RWPE2 (cell line): ENCODE measurements at regions not wholly inside any gene's neighbourhood (a gene's known extent, or its start where the extent isn't known, plus 50 kb on each side); places are given as distances from the start of the nearest gene placed in this dataset.

Experiments used
- ATAC-seq: fragments of 200-7000 bp; cut with Tn5 transposase; 3 replicates; pipeline ENCODE4 v1.9.1; 2021; ENCODE audit warnings: low read depth
- DNase-seq: peaks from one replicate; pipeline ENCODE4 v3.0.0-alpha.2; 2020; ENCODE audit warnings: low spot score
- H3K27ac ChIP-seq: fragments of 450-650 bp; 2 replicates; pipeline ENCODE4 v1.5.1; 2017; ENCODE audit warnings: mild to moderate bottlenecking; ENCODE audit not compliant: poor library complexity, severe bottlenecking
- H3K27me3 ChIP-seq: fragments of 250-450 bp; sonication (Bioruptor Pico); 2 replicates; pipeline ENCODE4 v1.5.1; 2021; ENCODE audit warnings: mild to moderate bottlenecking, moderate library complexity; ENCODE audit not compliant: insufficient read depth, poor library complexity, severe bottlenecking
- H3K36me3 ChIP-seq: fragments of 250-450 bp; sonication (Bioruptor Pico); 2 replicates; pipeline ENCODE4 v1.5.1; 2020; ENCODE audit warnings: low read depth, mild to moderate bottlenecking, moderate library complexity
- H3K4me1 ChIP-seq: fragments of 250-450 bp; sonication (Bioruptor Pico); 2 replicates; pipeline ENCODE4 v1.5.1; 2021; ENCODE audit warnings: mild to moderate bottlenecking, moderate library complexity; ENCODE audit not compliant: insufficient read depth, poor library complexity, severe bottlenecking
- H3K4me3 ChIP-seq: fragments of 250-450 bp; sonication (Bioruptor Pico); 2 replicates; pipeline ENCODE4 v1.5.1; 2021; ENCODE audit warnings: mild to moderate bottlenecking, moderate library complexity; ENCODE audit not compliant: severe bottlenecking
- H3K9me3 ChIP-seq: fragments of 250-450 bp; sonication (Bioruptor Pico); 2 replicates; pipeline ENCODE4 v1.5.1; 2021; ENCODE audit warnings: mild to moderate bottlenecking, moderate library complexity; ENCODE audit not compliant: severe bottlenecking
- TF ChIP-seq, protein P1 (sequence below): fragments of 450-650 bp; IDR thresholded peaks from one replicate; pipeline ENCODE4 v1.5.1; 2017; ENCODE audit warnings: mild to moderate bottlenecking, moderate library complexity; ENCODE audit not compliant: poor library complexity, severe bottlenecking

DNA sequence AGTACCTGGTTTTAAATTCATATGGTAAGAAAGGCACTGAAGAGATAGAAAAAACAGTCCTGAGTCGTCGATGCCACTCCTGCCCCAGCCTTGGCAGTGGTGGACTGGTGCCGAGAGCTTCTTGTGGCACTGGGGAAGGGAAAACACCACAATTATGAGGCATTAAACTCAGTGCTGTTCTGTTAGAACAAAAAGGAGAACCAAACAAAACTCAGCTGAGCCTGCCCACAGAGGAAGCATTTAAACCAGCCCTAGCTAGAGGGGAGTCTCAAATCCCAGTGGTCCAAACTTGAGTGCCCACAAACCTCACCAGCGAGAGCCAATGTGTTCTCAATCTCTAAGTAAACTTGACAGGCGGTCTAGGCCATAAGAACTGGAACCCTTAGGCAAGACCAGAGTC, 1254.5 kb upstream of the FAM98A start:
- Histone ChIP-seq H3K4me1 (no peaks in the 10 kb centered on the region), H3K4me3 (no peak overlapping the region), H3K36me3 (no peaks in the 10 kb centered on the region), H3K9me3 (no peaks in the 10 kb centered on the region), H3K27me3 (no peaks in the 10 kb centered on the region), H3K27ac (no peak overlapping the region)
- no peak for ATAC-seq
- DNase-seq, result no peak
- TF ChIP-seq, protein P1, sequence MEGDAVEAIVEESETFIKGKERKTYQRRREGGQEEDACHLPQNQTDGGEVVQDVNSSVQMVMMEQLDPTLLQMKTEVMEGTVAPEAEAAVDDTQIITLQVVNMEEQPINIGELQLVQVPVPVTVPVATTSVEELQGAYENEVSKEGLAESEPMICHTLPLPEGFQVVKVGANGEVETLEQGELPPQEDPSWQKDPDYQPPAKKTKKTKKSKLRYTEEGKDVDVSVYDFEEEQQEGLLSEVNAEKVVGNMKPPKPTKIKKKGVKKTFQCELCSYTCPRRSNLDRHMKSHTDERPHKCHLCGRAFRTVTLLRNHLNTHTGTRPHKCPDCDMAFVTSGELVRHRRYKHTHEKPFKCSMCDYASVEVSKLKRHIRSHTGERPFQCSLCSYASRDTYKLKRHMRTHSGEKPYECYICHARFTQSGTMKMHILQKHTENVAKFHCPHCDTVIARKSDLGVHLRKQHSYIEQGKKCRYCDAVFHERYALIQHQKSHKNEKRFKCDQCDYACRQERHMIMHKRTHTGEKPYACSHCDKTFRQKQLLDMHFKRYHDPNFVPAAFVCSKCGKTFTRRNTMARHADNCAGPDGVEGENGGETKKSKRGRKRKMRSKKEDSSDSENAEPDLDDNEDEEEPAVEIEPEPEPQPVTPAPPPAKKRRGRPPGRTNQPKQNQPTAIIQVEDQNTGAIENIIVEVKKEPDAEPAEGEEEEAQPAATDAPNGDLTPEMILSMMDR, result no peak

DNA sequence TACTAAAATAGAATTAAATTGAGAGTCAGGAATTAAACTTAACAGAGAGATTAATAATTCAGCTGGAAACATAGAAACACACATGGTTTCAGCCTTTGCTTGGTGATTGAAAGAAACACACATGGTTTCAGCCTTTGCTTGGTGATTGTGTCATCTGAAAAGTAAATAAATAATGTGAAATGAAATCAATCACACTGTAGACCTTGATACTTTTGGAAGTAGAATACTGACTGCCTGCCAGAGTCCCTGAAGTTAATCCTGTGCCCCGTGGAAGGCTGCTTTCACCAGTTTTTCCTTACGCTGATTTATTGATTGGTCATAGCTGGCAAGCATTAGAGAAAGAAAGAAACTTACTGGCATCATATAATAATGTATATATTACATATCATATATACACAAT, 1252.7 kb upstream of the FAM98A start:
- Histone ChIP-seq H3K27ac (no peak overlapping the region), H3K4me3 (no peak overlapping the region), H3K27me3 (no peaks in the 10 kb centered on the region), H3K9me3 (no peaks in the 10 kb centered on the region), H3K4me1 (no peaks in the 10 kb centered on the region), H3K36me3 (no peaks in the 10 kb centered on the region)
- TF ChIP-seq, protein P1, result no peak
- ATAC-seq (no peak), DNase-seq (no peak)

DNA sequence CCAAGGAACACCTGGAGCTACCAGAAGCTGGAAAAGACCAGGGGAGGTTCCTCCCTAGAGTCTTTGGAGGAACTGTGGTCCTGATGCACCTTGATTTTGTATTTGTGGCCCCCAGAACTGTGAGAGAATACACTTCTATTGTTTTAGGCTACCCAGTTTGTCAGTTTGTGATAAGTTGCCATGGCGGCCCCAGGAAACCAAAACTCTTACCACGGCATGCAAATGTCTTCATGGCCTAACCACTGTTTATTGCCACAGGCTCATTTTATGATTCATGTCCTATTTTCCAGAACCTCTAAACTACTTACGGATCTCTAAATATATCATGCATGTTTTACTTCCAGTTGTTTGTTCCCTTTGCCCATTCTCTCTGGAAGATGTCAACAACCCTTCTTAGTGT, 1250.7 kb upstream of the FAM98A start:
- TF ChIP-seq, protein P1, result no peak
- Histone ChIP-seq H3K36me3 (no peaks in the 10 kb centered on the region), H3K9me3 (no peaks in the 10 kb centered on the region), H3K4me3 (no peak overlapping the region), H3K4me1 (no peaks in the 10 kb centered on the region), H3K27me3 (no peaks in the 10 kb centered on the region), H3K27ac (no peak overlapping the region)
- ATAC-seq (no peak), DNase-seq (no peak)

DNA sequence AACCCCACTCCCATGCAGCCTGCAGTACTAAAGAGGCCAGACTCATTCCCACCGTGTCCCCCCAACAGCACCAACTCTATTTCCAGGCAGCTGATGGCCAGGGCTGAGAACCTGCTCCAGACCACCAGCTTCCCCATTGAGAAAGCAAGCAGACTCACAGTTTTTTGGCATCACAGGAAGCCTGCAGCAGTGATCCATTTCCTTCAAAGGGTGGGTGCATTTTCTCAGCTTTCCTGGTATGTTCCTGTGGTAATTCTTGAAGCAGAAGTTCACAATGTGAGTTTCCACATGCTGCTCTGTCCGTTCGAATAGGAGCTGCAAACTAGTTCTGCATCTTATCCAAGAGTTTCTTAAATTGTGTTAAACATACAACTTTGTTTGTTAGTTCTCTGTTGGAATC, 1249.6 kb upstream of the FAM98A start:
- Histone ChIP-seq H3K27me3 (no peaks in the 10 kb centered on the region), H3K4me1 (no peaks in the 10 kb centered on the region), H3K27ac (no peak overlapping the region), H3K36me3 (no peaks in the 10 kb centered on the region), H3K4me3 (no peak overlapping the region), H3K9me3 (no peaks in the 10 kb centered on the region)
- DNase-seq (no peak), ATAC-seq (no peak)
- TF ChIP-seq, protein P1, result no peak

DNA sequence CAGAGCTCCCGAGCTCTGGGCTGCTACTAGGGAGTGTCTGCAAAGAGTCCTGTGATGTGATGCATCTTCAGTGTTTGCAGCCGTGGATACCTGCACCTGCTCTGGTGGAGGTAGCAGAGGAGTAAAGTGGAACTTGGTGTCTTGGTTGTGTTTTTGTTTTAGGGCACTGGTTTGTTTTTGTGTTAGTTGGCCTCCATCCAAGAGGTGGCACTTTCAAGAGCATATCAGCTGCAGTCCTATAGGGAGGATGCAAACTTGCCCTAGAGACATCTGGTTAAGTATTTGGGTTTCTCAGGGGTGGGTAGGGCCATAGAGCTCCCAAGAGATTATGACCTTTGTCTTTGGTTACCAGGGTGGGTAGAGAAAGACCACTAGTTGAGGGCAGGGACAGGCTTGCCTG, 1249.0 kb upstream of the FAM98A start:
- TF ChIP-seq, protein P1, result no peak
- H3K27me3 ChIP-seq, result no peaks in the 10 kb centered on the region
- DNase-seq, result no peak
- H3K36me3 ChIP-seq, result no peaks in the 10 kb centered on the region
- H3K27ac ChIP-seq, result no peak overlapping the region
- H3K4me3 ChIP-seq, result no peak overlapping the region
- no peaks in the 10 kb centered on the region for H3K9me3 ChIP-seq
- no peak for ATAC-seq
- no peaks in the 10 kb centered on the region for H3K4me1 ChIP-seq
